HUES64 (cell line): ENCODE measurements at regions not wholly inside any gene's neighbourhood (a gene's known extent, or its start where the extent isn't known, plus 50 kb on each side); places are given as distances from the start of the nearest gene placed in this dataset.

Experiments
- H3K27ac ChIP-seq: 2 replicates; pipeline ENCODE4 v1.7.0; 2013; ENCODE audit warnings: low read depth, low read length, inconsistent platforms
- H3K27me3 ChIP-seq: 2 replicates; pipeline ENCODE4 v1.6.1; 2013; ENCODE audit warnings: mild to moderate bottlenecking, low read length; ENCODE audit not compliant: insufficient read depth
- H3K36me3 ChIP-seq: 2 replicates; pipeline ENCODE4 v1.6.1; 2013; ENCODE audit warnings: mild to moderate bottlenecking, low read length; ENCODE audit not compliant: insufficient read depth
- H3K4me1 ChIP-seq: 2 replicates; pipeline ENCODE4 v1.6.1; 2013; ENCODE audit warnings: mild to moderate bottlenecking, low read length, moderate library complexity; ENCODE audit not compliant: insufficient read depth
- H3K4me3 ChIP-seq: 2 replicates; pipeline ENCODE4 v1.5.1; 2013; ENCODE audit warnings: mild to moderate bottlenecking, low read length, moderate library complexity
- H3K9ac ChIP-seq: 2 replicates; pipeline ENCODE4 v1.6.1; 2013; ENCODE audit warnings: mild to moderate bottlenecking, low read depth, low read length
- H3K9me3 ChIP-seq: 2 replicates; pipeline ENCODE4 v1.6.1; 2013; ENCODE audit warnings: low read depth, low read length; ENCODE audit not compliant: insufficient read depth
- WGBS: fragments of 150-250, 120-280 bp; methylation state at CpG from one replicate; pipeline ENCODE4 v1.1.7; 2013; ENCODE audit warnings: missing lambda C conversion rate; 5-methylcytosine and 5-hydroxymethylcytosine counted together

DNA sequence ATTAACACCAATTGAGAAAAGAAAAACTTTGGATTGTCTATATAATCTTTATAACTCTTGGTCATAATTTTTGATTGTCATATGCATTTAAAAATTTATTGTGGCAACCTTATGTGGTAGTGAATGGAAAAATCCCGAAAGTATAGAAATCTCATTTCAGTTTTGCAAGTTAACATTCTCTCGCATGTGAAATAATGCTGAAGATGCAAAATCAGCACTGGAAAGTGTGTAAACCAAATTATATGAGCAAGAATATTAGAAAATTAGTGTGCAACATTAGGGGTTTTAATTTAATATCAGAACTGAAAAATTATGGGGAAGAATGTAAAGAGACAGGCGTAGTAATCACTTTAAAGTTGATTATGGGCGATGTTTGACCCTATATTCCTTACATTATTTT, 1472.8 kb downstream of the PCDH7 start:
- H3K9ac ChIP-seq = no peak overlapping the region
- H3K36me3 ChIP-seq = no peaks in the 10 kb centered on the region
- no peak overlapping the region for H3K4me3 ChIP-seq
- H3K27me3 ChIP-seq = no peaks in the 10 kb centered on the region
- 97% methylated on average over 3 of the region's 4 CpGs for WGBS
- no peak overlapping the region for H3K27ac ChIP-seq
- 0 out of 2 replicates have a peak, but pooled peaks cover 4% of the 10 kb centered on the region for H3K9me3 ChIP-seq
- H3K4me1 ChIP-seq = no peaks in the 10 kb centered on the region

DNA sequence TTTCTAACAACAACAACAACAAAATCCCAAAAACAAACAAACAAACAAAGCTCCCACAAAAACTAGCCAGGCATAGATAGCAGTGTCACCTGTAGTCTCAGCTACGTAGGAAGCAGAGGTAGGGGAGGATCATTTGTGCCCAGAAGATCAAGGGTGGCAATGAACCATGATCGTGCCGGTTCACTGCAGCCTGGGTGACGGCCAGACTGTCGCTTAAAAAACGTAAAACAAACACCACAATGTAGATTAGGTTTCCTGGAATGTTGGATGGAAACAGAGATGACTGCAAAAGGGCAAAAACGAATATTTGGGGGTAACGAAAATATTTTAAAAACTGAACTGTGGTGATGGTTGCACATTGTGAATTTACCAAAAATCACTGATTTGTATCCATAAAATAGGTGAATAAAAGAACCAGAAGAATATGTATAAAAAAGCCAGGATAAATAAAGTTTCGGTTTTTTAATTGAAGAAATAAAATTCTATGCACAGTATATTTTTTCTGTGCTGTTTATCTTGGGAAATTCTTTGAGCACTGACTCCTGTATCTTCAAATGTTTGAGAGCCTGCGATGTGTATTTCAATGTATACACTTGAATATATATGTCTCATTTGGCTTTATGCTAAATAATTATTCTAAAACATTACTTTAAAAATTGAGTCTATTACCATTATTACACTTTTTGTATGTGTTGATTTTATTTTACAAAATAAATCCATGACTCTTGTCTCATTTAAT, 1477.0 kb downstream of the PCDH7 start:
- Histone ChIP-seq H3K36me3 (no peaks in the 10 kb centered on the region), H3K9me3 (no peaks in the 10 kb centered on the region), H3K27ac (no peak overlapping the region), H3K27me3 (no peaks in the 10 kb centered on the region), H3K4me1 (no peaks in the 10 kb centered on the region), H3K4me3 (no peak overlapping the region), H3K9ac (no peak overlapping the region)
- 93% methylated on average over 6 of the region's 10 CpGs for WGBS

DNA sequence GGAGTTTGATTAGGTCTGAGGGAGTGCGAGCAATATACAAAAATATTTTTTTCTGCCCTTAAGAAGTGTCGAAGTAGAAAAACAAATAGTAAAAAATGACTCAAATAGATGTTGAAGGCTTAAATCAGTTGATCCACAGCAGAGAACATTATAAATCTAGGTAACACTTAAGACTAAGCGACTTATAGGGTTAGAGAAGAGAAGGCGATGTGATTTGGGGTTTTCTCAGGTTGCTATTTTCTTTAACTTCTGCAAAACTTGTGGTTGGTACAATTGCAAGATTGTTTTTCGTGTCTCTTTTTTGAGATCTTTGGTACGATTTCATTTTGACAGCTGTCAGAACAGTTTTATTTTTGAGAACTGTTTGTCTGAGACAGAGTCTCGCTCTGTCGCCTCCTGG, 1479.5 kb downstream of the PCDH7 start:
- H3K27me3 ChIP-seq = no peaks in the 10 kb centered on the region
- H3K36me3 ChIP-seq = no peaks in the 10 kb centered on the region
- H3K9me3 ChIP-seq = no peaks in the 10 kb centered on the region
- H3K4me1 ChIP-seq = peaks cover 4% of the 10 kb centered on the region; the same call in 1 of the 2 replicates
- WGBS = 60% methylated on average over 8 of the region's 8 CpGs
- no peak overlapping the region for H3K4me3 ChIP-seq
- H3K27ac ChIP-seq = no peak overlapping the region
- H3K9ac ChIP-seq = no peak overlapping the region

DNA sequence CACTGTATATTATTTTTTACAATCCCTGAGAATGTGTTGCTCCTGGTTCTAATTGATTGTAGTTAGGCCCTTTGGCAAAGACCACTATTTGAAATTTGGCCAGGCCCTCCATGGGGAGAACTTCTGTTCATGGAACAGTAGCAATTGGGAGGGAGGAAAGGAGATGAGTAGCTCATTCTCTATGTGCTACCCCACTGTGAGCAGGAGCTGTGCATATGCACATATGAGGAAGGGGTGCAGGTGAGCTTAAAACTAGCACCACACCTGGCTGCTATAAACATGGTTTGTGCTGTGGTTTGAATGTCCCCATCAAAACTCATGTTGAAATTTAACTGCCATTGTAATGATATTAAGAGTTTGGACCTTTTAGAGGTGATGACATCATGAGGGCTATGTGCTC, 1483.2 kb downstream of the PCDH7 start:
- no peak overlapping the region for H3K4me3 ChIP-seq
- no peak overlapping the region for H3K9ac ChIP-seq

DNA sequence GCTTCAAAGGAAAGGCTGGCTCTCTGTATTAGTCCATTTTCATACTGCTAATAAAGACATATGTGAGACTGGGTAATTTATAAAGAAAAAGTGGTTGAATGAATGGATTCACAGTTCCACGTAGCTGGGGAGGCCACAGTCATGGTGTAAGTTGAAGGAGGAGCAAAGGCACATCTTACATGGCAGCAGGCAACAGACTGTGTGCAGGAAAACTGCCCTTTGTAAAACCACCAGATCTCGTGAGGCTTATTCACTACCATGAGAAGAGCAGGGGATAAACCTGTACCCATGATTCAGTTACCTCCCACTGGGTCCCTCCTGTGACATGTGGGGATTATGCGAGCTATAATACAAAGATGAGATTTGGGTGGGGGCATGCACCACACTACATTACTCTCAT, 1486.6 kb downstream of the PCDH7 start:
- WGBS = 91% methylated on average over 2 of the region's 3 CpGs
- H3K27ac ChIP-seq = no peak overlapping the region
- H3K4me1 ChIP-seq = peaks cover 4% of the 10 kb centered on the region; the same call in 1 of the 2 replicates
- H3K9ac ChIP-seq = no peak overlapping the region
- no peaks in the 10 kb centered on the region for H3K36me3 ChIP-seq
- H3K4me3 ChIP-seq = no peak overlapping the region
- H3K27me3 ChIP-seq = no peaks in the 10 kb centered on the region
- peaks cover 12% of the 10 kb centered on the region for H3K9me3 ChIP-seq

More for the DNA sequence above, 1483.2 kb downstream of the PCDH7 start:
- Histone ChIP-seq H3K4me1 (peaks cover 4% of the 10 kb centered on the region; the same call in 1 of the 2 replicates), H3K9me3 (peaks cover 12% of the 10 kb centered on the region), H3K27ac (no peak overlapping the region), H3K27me3 (no peaks in the 10 kb centered on the region), H3K36me3 (no peaks in the 10 kb centered on the region)

DNA sequence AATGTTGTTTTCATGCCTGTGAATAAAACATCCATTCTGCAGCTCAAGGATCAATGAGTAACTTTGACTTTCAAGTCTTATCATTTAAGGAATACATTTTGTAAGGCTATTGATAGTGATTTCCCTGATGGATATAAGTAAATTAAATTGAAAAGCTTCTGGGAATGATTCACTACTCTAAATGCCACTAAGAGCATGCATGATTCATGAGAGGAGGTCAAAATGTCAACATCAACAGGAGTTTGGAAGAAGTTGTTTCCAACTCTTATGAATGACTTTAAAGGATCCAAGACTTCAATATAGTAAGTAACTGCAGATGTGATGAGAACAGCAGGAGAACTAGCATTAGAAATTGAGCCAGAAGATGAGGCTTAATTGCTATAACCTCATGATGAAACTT, 1487.3 kb downstream of the PCDH7 start:
- no peak overlapping the region for H3K27ac ChIP-seq
- no peak overlapping the region for H3K4me3 ChIP-seq
- peaks cover 8% of the 10 kb centered on the region; the same call in 1 of the 2 replicates for H3K4me1 ChIP-seq
- no peaks in the 10 kb centered on the region for H3K36me3 ChIP-seq
- H3K9me3 ChIP-seq = peaks cover 12% of the 10 kb centered on the region
- H3K9ac ChIP-seq = no peak overlapping the region
- no peaks in the 10 kb centered on the region for H3K27me3 ChIP-seq

DNA sequence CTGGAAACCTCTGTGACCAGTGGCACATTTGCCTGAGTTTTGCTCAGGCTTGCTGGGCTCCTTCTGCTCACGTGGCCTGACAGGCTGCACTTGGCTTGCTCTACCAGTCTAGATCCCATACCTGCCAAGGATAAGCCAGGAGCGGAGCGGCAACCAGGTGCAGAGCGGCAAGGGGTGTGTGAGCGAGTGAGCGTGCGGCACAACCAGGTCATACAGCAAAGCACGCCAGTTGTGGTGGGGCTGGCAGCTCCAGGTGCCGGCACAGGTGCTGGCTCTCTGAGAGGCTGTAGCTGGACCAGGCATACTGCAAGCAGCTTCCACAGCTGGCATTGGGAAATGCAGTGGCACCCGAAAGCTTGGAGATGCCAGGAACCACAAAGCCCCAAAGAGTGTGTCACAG, 1495.1 kb downstream of the PCDH7 start:
- Histone ChIP-seq H3K36me3 (no peaks in the 10 kb centered on the region), H3K27ac (no peak overlapping the region), H3K27me3 (no peaks in the 10 kb centered on the region), H3K4me3 (no peak overlapping the region), H3K4me1 (0 out of 2 replicates have a peak, but pooled peaks cover 4% of the 10 kb centered on the region), H3K9ac (no peak overlapping the region), H3K9me3 (no peaks in the 10 kb centered on the region)
- 95% methylated on average over 10 of the region's 10 CpGs for WGBS

DNA sequence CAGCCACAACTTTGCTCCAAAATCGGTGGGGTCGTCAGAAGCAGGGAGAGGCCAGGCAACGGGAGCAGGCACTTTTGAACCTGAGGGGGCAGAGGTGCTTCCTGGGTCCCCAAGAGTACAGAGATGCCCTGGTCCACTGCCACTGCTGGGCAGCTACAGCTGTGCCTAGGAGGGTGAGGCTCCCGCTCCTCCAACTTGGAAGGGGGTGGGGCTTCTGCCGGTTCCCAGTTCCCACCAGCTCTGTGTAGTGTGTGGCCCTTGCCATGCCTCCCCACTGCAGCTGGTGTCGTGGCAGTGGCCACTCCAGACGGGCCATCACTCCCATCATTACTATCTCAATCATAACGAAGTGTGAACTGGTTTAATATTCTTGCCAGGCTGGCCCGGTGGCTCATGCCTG, 1496.3 kb downstream of the PCDH7 start:
- no peak overlapping the region for H3K4me3 ChIP-seq
- no peaks in the 10 kb centered on the region for H3K36me3 ChIP-seq
- H3K27me3 ChIP-seq = no peaks in the 10 kb centered on the region
- H3K9me3 ChIP-seq = no peaks in the 10 kb centered on the region
- WGBS = 97% methylated on average over 9 of the region's 9 CpGs
- 0 out of 2 replicates have a peak, but pooled peaks cover 4% of the 10 kb centered on the region for H3K4me1 ChIP-seq
- no peak overlapping the region for H3K27ac ChIP-seq
- no peak overlapping the region for H3K9ac ChIP-seq

DNA sequence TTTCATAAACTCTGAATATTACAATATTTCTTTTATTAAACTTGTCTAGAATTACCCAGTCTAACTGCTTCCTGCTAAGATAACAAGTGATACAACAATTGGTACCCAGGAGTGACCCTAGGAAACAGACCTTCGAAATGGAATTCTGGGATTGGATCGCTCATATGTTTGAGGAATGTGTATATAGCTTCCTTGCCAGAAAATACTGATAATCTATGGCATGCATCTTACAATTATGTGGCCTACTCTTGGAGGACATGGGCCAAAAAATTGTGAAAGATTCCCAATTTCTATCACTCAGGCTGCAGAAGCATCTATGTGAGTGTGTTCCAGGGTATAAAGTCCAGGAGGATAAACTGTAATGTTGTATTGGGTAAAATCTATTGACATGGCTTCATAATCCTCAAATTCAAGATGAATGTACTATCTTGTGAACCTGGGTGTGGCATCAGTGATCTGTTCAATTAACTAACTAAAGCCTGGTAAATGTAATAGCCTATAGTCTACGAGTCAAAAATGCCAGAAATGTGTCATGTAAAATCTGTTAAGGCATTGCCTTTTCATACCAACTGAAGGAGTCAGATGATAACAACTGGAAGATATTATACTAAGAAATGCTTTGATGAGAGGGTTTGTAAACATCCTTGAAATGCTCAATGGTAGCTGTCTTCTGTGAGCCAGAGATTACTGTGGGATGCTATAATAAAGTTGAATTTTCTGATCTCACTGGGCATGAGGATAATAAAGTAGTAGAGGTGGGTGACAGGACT, 1499.3 kb downstream of the PCDH7 start:
- no peaks in the 10 kb centered on the region for H3K4me1 ChIP-seq
- no peaks in the 10 kb centered on the region for H3K9me3 ChIP-seq
- H3K27ac ChIP-seq = no peak overlapping the region
- H3K9ac ChIP-seq = no peak overlapping the region
- H3K4me3 ChIP-seq = no peak overlapping the region
- H3K36me3 ChIP-seq = no peaks in the 10 kb centered on the region
- no peaks in the 10 kb centered on the region for H3K27me3 ChIP-seq
- WGBS = 33% methylated on average over 3 of the region's 3 CpGs

DNA sequence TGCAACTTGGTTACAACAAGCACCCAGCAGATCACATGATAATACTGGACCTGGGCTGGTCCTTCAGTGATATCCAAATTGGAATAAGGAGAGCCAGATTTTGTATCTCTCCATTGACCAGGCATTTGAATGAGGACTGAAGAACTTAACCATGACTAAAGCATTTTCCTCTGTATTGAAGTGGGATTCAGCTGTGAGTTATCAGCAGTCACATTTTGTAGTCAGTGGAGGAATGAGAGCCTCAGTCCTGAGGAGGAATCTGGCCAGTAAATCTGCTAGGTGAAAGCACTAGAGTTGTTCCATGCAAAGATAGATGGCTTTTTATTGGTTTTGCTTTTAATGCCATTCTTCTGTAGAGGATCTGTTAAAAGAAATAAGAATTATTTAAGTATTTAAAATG, 1506.0 kb downstream of the PCDH7 start:
- H3K4me3 ChIP-seq = no peak overlapping the region
- no peaks in the 10 kb centered on the region for H3K9me3 ChIP-seq
- H3K27ac ChIP-seq = no peak overlapping the region
- peaks cover 2% of the 10 kb centered on the region; the same call in 1 of the 2 replicates for H3K4me1 ChIP-seq
- H3K36me3 ChIP-seq = no peaks in the 10 kb centered on the region
- H3K9ac ChIP-seq = no peak overlapping the region
- H3K27me3 ChIP-seq = no peaks in the 10 kb centered on the region

DNA sequence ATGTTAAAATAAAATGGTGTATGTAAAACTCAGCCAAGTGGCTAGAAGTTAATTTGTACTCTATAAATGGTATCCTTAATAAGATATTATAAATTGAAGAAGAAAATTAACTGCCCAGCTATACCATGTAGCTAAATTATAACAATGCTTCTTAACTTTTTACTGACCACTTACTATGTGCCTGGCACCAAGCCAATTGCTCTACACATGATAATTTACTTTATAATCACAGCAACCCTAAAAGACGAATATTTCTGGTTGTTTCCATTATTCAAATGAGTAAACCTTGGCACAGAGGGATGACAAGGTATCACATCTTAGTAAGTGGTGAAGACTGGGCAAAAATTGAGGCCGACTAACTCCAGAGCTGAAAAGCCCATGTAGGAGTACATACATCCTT, 1506.6 kb downstream of the PCDH7 start:
- WGBS = 91% methylated on average over 2 of the region's 2 CpGs
- no peak overlapping the region for H3K4me3 ChIP-seq
- no peaks in the 10 kb centered on the region for H3K27me3 ChIP-seq
- no peak overlapping the region for H3K27ac ChIP-seq
- H3K9ac ChIP-seq = no peak overlapping the region
- no peaks in the 10 kb centered on the region for H3K36me3 ChIP-seq
- H3K4me1 ChIP-seq = peaks cover 2% of the 10 kb centered on the region; the same call in 1 of the 2 replicates
- H3K9me3 ChIP-seq = no peaks in the 10 kb centered on the region
